NCI-H460 (cell line): ENCODE measurements at regions not wholly inside any gene's neighbourhood (a gene's known extent, or its start where the extent isn't known, plus 50 kb on each side); places are given as distances from the start of the nearest gene placed in this dataset.

Experiments used
- DNase-seq: peaks from one replicate; pipeline ENCODE4 v3.0.0-alpha.2; 2016; ENCODE audit warnings: low read depth; ENCODE audit errors: extremely low read depth

- no peak for DNase-seq
Measured at GRCh38 chr15:85974742-85975141, 104.9 kb upstream of the AGBL1 start.

DNA sequence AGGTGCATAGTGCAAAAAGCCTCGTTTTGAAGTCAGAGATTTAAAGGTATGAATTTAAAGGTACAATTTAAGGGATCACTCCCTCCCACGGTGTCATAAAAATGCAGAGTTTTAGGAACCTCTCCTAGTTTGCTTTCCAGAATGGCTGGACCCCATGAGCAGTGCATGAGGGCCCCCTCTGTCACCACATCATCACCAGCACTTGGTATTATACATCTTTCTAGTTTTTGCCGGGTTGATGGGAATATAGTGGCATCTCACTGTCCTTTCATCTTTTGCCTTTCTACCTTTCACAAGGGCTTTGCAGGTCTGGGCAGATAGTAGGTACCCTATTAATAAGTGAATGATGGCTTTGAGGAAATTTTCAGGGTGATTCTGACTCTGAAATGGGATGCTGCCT is 103.6 kb upstream of the AGBL1 start:
- no peak for DNase-seq

- DNase-seq: no peak
Measured at GRCh38 chr15:85976986-85977385, 102.7 kb upstream of the AGBL1 start.

DNA sequence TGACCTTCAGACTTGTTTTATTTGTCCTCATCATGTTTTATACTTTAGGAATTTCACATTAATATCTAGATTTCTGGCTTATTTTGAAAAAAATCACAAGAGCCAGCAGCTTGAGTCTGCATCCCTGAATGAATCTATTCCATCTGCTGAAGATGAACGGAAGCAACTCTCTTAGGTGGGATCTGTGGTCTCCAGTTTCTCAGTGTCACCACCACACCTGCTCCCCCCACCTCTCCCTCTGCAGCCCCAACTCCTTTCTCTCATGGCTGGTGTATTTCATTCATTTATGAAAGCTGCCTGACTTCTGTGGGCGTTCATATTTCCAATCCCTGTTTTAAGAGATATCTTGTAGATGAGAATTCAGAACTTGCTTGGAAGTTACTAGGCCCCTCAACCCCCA is 102.1 kb upstream of the AGBL1 start:
- DNase-seq: no peak

DNA sequence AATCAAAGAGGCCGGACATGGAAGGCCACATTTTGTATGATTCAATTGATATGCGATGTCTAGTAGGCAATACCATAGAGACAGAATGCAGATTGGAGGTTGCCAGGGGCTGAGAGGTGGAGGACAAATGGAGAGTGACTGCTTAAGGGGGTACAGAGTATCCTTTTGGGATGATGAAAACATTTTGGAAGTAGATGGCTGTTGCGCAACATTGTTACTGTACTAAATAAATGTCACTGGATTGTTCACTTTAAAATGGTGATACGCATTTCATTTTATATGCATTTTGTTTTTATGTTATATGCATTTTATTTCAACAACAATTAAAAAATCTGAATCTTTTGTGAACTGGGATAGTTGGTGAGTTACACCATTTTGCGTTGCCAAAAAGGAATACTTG is 99.7 kb upstream of the AGBL1 start:
- DNase-seq: no peak

DNA sequence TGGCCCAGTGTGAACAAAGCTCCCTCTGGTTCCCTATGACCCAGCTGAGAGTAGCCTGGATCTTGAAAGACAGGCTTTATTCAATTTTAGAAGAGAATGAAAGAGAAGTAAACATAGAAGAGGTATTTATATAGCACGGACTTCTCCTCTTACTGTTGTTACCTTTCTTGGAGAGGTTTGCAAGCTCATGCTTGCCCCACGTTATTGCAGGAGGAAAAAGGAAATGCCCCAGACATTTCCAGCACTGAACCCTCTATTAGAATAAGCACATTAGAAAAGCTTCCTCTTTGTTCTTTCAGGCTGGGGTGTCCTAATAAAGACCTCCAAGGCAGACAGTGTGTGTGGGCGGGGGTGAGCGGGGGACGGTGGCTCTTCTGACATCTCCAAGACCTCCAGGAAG is 98.7 kb upstream of the AGBL1 start:
- no peak for DNase-seq

- DNase-seq: no peak
Measured at GRCh38 chr15:85984241-85984640, 95.4 kb upstream of the AGBL1 start.

DNA sequence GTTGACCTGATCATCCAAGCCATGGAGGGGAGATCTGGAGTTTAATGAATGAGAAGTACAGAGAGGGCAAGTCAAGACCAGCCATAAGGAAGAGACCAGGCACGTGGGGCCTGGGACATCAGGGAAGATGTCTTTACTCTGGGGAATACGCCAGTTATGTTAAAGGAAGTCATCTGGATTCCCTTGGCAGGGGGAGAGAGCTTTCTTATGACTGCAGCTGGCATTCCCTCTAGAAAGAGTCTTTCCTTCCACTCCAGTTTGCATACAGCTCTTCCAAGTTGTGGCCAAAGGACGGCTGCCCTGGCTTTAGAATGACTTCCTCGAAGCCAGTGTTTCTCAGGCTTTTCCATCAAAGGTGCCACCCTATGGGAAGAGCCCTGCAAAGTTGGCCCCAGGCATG is 93.6 kb upstream of the AGBL1 start:
- DNase-seq: no peak

GRCh38 chr15:85986741-85987140 is 92.9 kb upstream of the AGBL1 start:
- DNase-seq: no peak

GRCh38 chr15:85988741-85989140 is 90.9 kb upstream of the AGBL1 start:
- DNase-seq: no peak

DNA sequence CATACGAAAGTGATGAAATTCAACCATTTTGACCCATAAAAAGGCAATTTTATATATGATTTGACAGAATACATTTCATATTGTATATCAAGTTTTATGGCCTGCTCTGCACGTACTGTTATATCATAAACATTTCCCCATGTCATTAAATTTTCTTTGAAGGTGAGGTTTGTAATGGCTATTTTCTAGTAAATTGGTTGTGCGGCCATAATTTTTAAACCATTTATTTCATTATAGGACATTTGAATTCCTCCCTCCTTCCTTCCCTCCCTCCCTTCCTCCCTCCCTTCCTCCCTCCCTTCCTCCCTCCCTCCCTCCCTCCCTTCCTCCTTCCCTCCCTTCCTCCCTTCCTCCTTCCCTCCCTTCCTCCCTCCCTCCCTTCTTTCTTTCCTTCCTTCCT is 87.4 kb upstream of the AGBL1 start:
- no peak for DNase-seq

DNA sequence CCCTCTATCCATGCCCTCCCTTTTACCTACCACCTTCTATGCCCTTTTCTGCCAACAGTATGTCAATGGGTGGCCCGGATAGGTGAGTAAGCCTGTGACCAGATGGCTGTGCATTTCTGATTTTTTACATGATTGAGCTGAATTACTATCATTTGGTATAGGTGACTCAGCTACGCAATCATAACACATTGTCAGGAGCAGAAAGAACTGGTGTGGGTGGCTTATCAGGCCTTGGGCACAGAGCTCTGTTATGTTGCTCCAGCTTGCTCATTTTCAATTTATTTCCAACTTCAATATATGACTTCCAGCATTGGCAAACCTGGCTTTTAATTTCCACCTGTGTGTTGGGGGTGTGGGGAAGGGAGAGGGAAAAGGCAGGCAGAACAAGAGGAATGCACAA is 86.6 kb upstream of the AGBL1 start:
- DNase-seq: no peak

DNA sequence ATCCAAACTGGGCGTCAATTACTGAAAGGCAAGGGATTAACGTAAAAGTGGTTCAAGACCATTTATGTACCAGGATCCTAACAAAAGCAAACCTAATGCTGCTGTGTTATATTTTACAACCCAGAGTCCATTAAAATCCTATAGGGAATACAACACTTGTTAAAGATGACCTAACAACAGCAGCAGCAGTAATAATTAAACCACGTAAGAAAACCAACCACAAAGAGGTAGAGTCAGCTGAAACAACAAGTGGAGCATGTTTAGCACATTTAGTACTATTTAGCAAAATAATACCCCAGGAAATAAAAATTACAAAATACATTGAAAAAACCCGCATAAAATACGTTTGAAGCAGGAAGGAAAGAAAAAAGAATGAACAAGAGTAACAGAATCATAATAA is 82.1 kb upstream of the AGBL1 start:
- DNase-seq: no peak

GRCh38 chr15:85999658-86000057 is 80.0 kb upstream of the AGBL1 start:
- no peak for DNase-seq

DNA sequence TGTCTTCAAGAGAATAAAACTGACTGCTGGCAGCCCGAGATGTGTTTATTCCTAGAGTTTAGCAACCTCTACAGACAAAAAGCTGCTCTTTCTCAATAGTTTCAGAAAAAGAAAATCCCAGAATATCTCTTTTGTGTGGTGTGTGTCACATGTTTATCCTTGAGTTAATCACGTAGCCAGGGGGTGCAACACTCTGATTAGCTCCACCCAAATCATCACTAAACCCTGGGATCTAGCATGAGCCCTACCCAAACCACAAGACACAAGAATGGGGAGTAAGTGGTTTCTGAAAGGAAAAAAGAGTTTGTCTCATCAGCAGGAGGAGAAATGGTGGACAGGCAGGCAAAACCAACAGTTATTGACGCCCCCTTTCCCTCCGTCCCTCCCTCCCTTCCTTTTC is 78.5 kb upstream of the AGBL1 start:
- no peak for DNase-seq

DNA sequence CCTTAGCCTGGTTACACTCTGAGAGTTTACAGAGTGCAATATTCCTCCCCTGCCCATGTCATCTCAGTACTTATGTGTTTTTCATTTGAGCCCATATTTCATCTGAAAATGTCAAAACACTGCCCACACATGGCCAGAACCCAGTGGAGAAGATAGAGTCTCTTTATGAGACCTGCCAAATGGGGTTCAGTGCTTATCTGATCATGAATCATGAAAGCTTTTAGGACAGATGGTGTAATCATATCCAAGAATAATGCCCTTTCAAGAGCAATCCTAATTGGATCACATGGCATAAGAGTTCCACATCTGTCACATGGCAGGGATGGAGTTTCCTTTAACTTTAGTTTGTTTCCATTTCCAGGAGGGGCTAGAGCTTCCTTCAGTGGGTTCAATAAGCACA is 77.2 kb upstream of the AGBL1 start:
- no peak for DNase-seq

GRCh38 chr15:86004061-86004460 is 75.6 kb upstream of the AGBL1 start:
- DNase-seq: no peak

- DNase-seq: no peak
Measured at GRCh38 chr15:86006546-86006945, 73.1 kb upstream of the AGBL1 start.

GRCh38 chr15:86009727-86010126 is 69.9 kb upstream of the AGBL1 start:
- DNase-seq: no peak

DNA sequence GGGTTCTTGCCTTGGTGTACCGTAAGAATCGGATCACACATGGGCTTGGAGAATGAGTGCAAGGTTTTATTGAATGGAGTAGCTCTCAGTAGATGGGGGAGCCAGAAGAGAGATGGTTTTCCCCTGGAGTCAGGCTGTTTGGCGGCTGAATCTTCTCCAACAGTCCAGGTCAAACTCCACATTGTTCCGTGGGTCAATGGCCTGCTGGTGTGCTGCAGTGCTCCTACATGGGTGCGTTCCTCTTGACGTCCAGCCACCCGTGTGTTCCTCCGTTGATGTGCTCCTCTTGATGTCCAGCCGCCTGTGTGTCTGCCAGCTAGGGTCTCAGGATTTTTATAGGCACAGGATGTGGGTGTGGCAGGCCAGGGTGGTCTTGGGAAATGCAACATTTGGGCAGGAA is 69.3 kb upstream of the AGBL1 start:
- DNase-seq: no peak

GRCh38 chr15:86010891-86011290 is 68.8 kb upstream of the AGBL1 start:
- no peak for DNase-seq

- DNase-seq: no peak
Measured at GRCh38 chr15:86014016-86014415, 65.7 kb upstream of the AGBL1 start.

DNA sequence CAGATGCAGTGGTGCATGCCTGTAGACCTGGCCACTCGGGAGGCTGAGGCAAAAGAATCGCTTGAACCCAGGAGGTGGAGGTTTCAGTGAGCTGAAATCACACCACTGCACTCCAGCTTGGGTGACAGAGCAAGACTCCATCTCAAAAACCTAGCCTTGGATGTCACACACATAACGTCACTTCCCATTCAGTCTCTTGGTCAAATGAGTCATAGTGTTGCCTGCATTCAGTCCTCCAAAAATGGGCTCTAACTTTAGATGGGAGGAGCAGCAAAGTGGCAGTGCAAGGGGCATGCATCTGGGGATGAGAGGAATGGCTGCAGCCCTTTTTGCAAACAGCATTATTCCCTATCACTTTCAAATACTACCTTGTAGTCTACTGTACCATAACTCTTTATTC is 62.9 kb upstream of the AGBL1 start:
- DNase-seq: no peak

DNA sequence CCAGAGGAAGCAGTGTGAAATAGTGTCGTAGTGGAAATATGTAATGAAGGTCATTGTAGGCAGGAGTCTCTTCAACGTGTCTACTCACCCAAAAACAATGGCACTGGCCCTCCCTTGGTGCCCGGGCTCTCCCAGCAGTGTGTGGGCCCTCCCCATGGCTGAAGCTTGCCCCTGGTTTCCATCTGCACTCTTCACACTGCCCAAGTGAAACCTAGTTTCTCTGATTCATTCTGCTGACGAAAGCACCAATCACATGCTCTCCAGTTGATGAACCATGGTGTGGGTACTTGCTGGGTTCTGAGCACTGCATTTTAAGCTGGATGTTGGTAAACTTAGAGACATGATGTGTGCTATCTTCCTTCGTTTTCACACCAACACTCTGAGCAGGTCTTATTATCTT is 61.0 kb upstream of the AGBL1 start:
- DNase-seq: no peak
